SK-N-MC (cell line): ENCODE measurements at regions not wholly inside any gene's neighbourhood (a gene's known extent, or its start where the extent isn't known, plus 50 kb on each side); places are given as distances from the start of the nearest gene placed in this dataset.

Source experiments
- EZH2 ChIP-seq: fragments of 200-600 bp; sonication (generic); IDR thresholded peaks from one replicate; pipeline ENCODE4 v1.6.1; 2017; ENCODE audit warnings: antibody characterized with exemption
- FOXP2 ChIP-seq: optimal IDR thresholded peaks from 2 replicates; pipeline ENCODE3; 2011; ENCODE audit warnings: mild to moderate bottlenecking, moderate library complexity; ENCODE audit not compliant: insufficient read depth; ENCODE audit errors: extremely low read length, control extremely low read depth
- POLR2AphosphoS5 ChIP-seq: IDR thresholded peaks from 2 replicates; pipeline ENCODE4 v1.6.1; 2012; ENCODE audit warnings: mild to moderate bottlenecking, low read depth, low read length, borderline replicate concordance

DNA sequence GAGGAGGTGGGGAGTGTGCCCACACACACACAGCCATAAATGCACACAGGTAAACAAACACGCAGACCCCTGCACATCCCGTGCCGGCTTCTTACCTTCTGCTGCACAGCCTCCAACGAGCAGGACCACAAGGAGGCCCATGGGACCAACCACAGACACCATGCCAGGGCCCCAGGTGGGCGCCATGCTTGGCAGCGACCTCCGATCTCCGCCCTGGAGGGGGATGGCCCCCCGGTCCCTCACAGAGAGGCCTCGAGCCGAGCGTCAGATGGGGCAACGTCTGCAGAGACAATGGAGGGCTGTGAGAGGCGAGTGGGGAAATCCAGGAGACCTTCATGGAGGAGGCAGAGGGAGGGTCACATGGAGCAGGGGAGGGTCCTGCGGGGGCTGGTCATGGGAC is 54.7 kb downstream of the PTPRS start:
- TF ChIP-seq EZH2 (no peak), POLR2AphosphoS5 (no peak), FOXP2 (no peak)
